Smooth muscle cell (in vitro differentiated cells): ENCODE measurements at regions not wholly inside any gene's neighbourhood (a gene's known extent, or its start where the extent isn't known, plus 50 kb on each side); places are given as distances from the start of the nearest gene placed in this dataset.

Experiments
- DNase-seq: peaks from one replicate; lab custom pipeline; 2025; ENCODE audit not compliant: unreplicated experiment; lab: John Stamatoyannopoulos, UW
- H2AFZ ChIP-seq: fragments of 200-600 bp; sonication (generic); 2 replicates; pipeline ENCODE4 v1.6.0; 2016; ENCODE audit warnings: antibody characterized with exemption, low read depth, mild to moderate bottlenecking
- H3F3A ChIP-seq: fragments of 200-600 bp; sonication (generic); 2 replicates; pipeline ENCODE4 v1.6.0; 2017; ENCODE audit warnings: antibody characterized with exemption, low read depth
- H3K27ac ChIP-seq: fragments of 200-600 bp; sonication (generic); 2 replicates; pipeline ENCODE4 v1.5.1; 2016; ENCODE audit warnings: low read depth, mild to moderate bottlenecking
- H3K27me3 ChIP-seq: fragments of 200-600 bp; sonication (generic); 2 replicates; pipeline ENCODE4 v1.6.1; 2016; ENCODE audit warnings: low read depth, mild to moderate bottlenecking
- H3K36me3 ChIP-seq: fragments of 200-600 bp; sonication (generic); 2 replicates; pipeline ENCODE4 v1.5.1; 2016; ENCODE audit warnings: low read depth
- H3K4me1 ChIP-seq: fragments of 200-600 bp; sonication (generic); 2 replicates; pipeline ENCODE4 v1.5.1; 2016; ENCODE audit warnings: low read depth
- H3K4me2 ChIP-seq: fragments of 200-600 bp; sonication (generic); 2 replicates; pipeline ENCODE4 v1.6.0; 2016; ENCODE audit warnings: mild to moderate bottlenecking
- H3K4me3 ChIP-seq: fragments of 200-600 bp; sonication (generic); 2 replicates; pipeline ENCODE4 v1.5.1; 2016; ENCODE audit warnings: mild to moderate bottlenecking
- H3K79me2 ChIP-seq: fragments of 200-600 bp; sonication (generic); 2 replicates; pipeline ENCODE4 v1.6.0; 2016; ENCODE audit warnings: low read depth, mild to moderate bottlenecking
- H3K9ac ChIP-seq: fragments of 200-600 bp; sonication (generic); 2 replicates; pipeline ENCODE4 v1.6.0; 2016; ENCODE audit warnings: low read depth
- H3K9me3 ChIP-seq: fragments of 200-600 bp; sonication (generic); replicated peaks from 2 replicates; pipeline ENCODE4 v1.5.1; 2016; ENCODE audit warnings: low read depth
- H4K20me1 ChIP-seq: fragments of 200-600 bp; sonication (generic); 2 replicates; pipeline ENCODE4 v1.6.0; 2016; ENCODE audit warnings: low read depth
- CTCF ChIP-seq: fragments of 200-600 bp; sonication (generic); IDR thresholded peaks from 2 replicates; pipeline ENCODE4 v1.5.1; 2017; ENCODE audit warnings: borderline replicate concordance, mild to moderate bottlenecking, antibody characterized with exemption; ENCODE audit not compliant: insufficient read depth, poor library complexity, severe bottlenecking
- WGBS: methylation state at CpG from one replicate; pipeline ENCODE4 v1.1.7; 2016; ENCODE audit warnings: low lambda C conversion rate; 5-methylcytosine and 5-hydroxymethylcytosine counted together

- no peaks in the 10 kb centered on the region for H3K36me3 ChIP-seq
- peaks cover 2% of the 10 kb centered on the region for H3K9me3 ChIP-seq
- DNase-seq, result no peak
- H3K4me3 ChIP-seq, result no peak overlapping the region
- WGBS, result 85% methylated on average over 4 of the region's 4 CpGs
- no peaks in the 10 kb centered on the region for H3K4me1 ChIP-seq
- H3K79me2 ChIP-seq, result no peaks in the 10 kb centered on the region
- no peak overlapping the region for H3K9ac ChIP-seq
- H3K27ac ChIP-seq, result no peak overlapping the region
- no peak overlapping the region for H3K4me2 ChIP-seq
- no peaks in the 10 kb centered on the region for H3K27me3 ChIP-seq
- H2AFZ ChIP-seq, result no peak overlapping the region
- H4K20me1 ChIP-seq, result no peaks in the 10 kb centered on the region
- no peaks in the 10 kb centered on the region for H3F3A ChIP-seq
- no peak for TF ChIP-seq CTCF
These were observed 267.9 kb downstream of the THBS2 start for GRCh38 chr6:168985705-168986104.

GRCh38 chr6:168983925-168984324, 269.7 kb downstream of the THBS2 start:
- no peaks in the 10 kb centered on the region for H4K20me1 ChIP-seq
- no peaks in the 10 kb centered on the region for H3K4me1 ChIP-seq
- no peaks in the 10 kb centered on the region for H3F3A ChIP-seq
- H2AFZ ChIP-seq, result no peak overlapping the region
- H3K36me3 ChIP-seq, result no peaks in the 10 kb centered on the region
- H3K27ac ChIP-seq, result no peak overlapping the region
- no peak overlapping the region for H3K9ac ChIP-seq
- H3K4me3 ChIP-seq, result no peak overlapping the region
- H3K27me3 ChIP-seq, result no peaks in the 10 kb centered on the region
- no peak for DNase-seq
- peaks cover 6% of the 10 kb centered on the region for H3K9me3 ChIP-seq
- H3K4me2 ChIP-seq, result no peak overlapping the region
- no peak for TF ChIP-seq CTCF
- WGBS, result 76% methylated on average over 4 of the region's 4 CpGs
- H3K79me2 ChIP-seq, result no peaks in the 10 kb centered on the region

GRCh38 chr6:168981187-168981586, 272.5 kb downstream of the THBS2 start:
- H2AFZ ChIP-seq, result no peak overlapping the region
- WGBS, result 75% methylated on average over 2 of the region's 2 CpGs

More at GRCh38 chr6:168981187-168981586, 272.5 kb downstream of the THBS2 start:
- Histone ChIP-seq H3K9ac (no peak overlapping the region), H3K4me1 (no peaks in the 10 kb centered on the region), H3K36me3 (no peaks in the 10 kb centered on the region), H3K79me2 (no peaks in the 10 kb centered on the region), H3F3A (no peaks in the 10 kb centered on the region), H3K4me3 (no peak overlapping the region), H3K27me3 (no peaks in the 10 kb centered on the region), H4K20me1 (no peaks in the 10 kb centered on the region), H3K27ac (no peak overlapping the region), H3K4me2 (no peak overlapping the region), H3K9me3 (peaks cover 6% of the 10 kb centered on the region)
- DNase-seq, result no peak
- TF ChIP-seq CTCF, result no peak
